ENCODE measurements at regions not wholly inside any gene's neighbourhood (a gene's known extent, or its start where the extent isn't known, plus 50 kb on each side); places are given as distances from the start of the nearest gene placed in this dataset.
"Not testable (repeated sequence)": the region's sequence is repeated elsewhere in the genome, so short reads cannot be mapped to it uniquely, and the experiment has no call there.

DNA sequence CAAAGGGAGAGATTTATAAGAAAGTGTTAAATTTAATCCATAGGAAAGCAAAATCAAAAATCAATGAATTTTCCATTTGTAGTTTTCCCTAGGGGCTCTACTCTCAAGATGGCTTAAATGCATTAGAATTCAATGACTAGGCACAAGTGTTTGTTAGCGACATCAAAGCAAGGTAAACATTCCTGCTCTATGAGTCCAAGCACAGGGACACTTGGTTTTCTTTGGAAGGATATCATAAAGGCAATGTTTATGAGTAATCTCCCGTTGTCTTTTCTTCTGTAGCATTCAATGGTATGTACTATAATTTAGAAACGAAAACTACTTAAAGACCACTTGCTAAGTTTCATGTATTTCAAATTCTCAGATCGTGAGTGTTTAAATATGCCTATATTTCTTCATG lies 54.8 kb upstream of the ZNF717 start:
- not testable (repeated sequence) for H3K36me3 ChIP-seq (ENCODE audit: control insufficient read depth, insufficient read depth, low read length); H3K4me3 ChIP-seq (ENCODE audit: extremely low read depth, insufficient read depth, low read length, poor library complexity, severe bottlenecking); H3K27ac ChIP-seq (ENCODE audit: low read depth, low read length, severe bottlenecking); H3K9me3 ChIP-seq (ENCODE audit: control insufficient read depth, low read length); H3K4me1 ChIP-seq (ENCODE audit: control insufficient read depth, insufficient read depth, low read length, poor library complexity, severe bottlenecking)
- WGBS, 2 experiments (ENCODE audit: insufficient coverage in 2 of 2), result 100% methylated on average over 1 of the region's 4 CpGs; no CpG with 5 or more reads in 1 of the 2 experiments

DNA sequence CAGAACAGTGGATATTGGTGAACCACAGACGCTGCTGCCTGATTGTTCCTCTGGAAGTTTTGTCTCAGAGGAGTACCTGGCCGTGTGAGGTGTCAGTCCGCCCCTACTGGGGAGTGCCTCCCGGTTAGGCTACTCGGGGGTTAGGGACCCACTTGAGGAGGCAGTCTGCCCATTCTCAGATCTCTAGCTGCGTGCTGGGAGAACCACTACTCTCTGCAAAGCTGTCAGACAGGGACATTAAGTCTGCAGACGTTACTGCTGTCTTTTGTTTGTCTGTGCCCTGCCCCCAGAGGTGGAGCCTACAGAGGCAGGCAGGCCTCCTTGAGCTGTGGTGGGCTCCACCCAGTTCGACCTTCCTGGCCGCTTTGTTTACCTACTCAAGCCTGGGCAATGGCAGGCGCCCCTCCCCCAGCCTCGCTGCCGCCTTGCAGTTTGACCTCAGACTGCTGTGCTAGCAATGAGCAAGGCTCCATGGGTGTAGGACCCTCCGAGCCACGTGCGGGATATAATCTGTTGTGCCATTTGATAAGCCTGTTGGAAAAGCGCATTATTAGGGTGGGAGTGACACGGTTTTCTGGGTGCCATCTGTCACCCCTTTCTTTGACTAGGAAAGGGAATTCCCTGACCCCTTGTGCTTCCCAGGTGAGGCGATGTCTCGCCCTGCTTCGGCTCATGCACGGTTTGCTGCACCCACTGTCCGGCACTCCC lies 65.1 kb upstream of the ZNF717 start:
- H3K36me3 ChIP-seq (ENCODE audit: control insufficient read depth, insufficient read depth, low read length); H3K9me3 ChIP-seq (ENCODE audit: control insufficient read depth, low read length); H3K27ac ChIP-seq (ENCODE audit: low read depth, low read length, severe bottlenecking); H3K4me1 ChIP-seq (ENCODE audit: control insufficient read depth, insufficient read depth, low read length, poor library complexity, severe bottlenecking); H3K4me3 ChIP-seq (ENCODE audit: extremely low read depth, insufficient read depth, low read length, poor library complexity, severe bottlenecking): not testable (repeated sequence)
- 72 to 82% methylated on average over 20 to 22 of the region's 22 CpGs for WGBS, 2 experiments (ENCODE audit: insufficient coverage in 2 of 2)

DNA sequence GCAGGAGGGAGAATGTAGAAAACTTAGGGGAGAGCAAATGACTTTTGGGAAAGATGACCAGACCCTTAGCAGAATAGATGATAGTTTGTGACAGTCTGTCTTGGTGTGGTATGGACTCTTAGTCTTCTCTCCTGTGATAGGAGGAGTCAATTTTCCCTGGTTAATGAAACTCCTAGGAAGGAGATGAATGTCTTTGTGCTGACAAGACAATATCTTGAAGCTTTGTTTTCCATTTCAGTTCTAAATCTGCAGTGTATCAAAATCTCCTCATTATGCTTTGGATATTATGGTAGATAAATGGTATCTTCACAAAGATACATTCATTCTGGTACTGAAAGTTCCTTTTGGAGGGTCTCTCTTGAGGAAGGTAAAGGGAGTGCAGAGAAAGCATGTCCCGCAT lies 77.8 kb upstream of the ZNF717 start:
- H3K9me3 ChIP-seq (ENCODE audit: control insufficient read depth, low read length), result no peaks in the 10 kb centered on the region
- WGBS, 2 experiments (ENCODE audit: insufficient coverage in 2 of 2), result 88 to 100% methylated on average over 1 of the region's 1 CpG
- no peak overlapping the region for H3K4me3 ChIP-seq (ENCODE audit: extremely low read depth, insufficient read depth, low read length, poor library complexity, severe bottlenecking)
- no peaks in the 10 kb centered on the region for H3K4me1 ChIP-seq (ENCODE audit: control insufficient read depth, insufficient read depth, low read length, poor library complexity, severe bottlenecking)
- no peaks in the 10 kb centered on the region for H3K36me3 ChIP-seq (ENCODE audit: control insufficient read depth, insufficient read depth, low read length)
- H3K27ac ChIP-seq (ENCODE audit: low read depth, low read length, severe bottlenecking), result no peak overlapping the region

DNA sequence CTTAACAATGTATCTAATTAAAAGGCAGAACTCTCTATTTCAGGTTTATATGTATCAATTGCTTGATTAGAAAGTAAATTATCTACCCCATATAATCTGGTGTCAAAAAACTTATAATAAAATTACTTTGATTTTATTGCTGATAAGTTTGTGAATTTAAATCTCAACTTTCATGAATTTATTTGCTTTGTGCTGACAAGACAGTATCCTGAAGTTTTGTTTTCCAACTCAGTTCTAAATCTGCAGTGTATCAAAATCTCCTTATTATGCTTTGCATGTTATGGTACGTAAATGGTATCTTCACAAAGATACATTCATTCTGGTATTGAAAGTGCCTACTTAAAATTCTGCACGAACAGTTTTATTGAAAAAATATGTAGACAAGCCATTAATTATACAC lies 78.5 kb upstream of the ZNF717 start:
- Histone ChIP-seq H3K27ac (ENCODE audit: low read depth, low read length, severe bottlenecking) (no peak overlapping the region), H3K36me3 (ENCODE audit: control insufficient read depth, insufficient read depth, low read length) (no peaks in the 10 kb centered on the region), H3K4me3 (ENCODE audit: extremely low read depth, insufficient read depth, low read length, poor library complexity, severe bottlenecking) (no peak overlapping the region), H3K9me3 (ENCODE audit: control insufficient read depth, low read length) (no peaks in the 10 kb centered on the region), H3K4me1 (ENCODE audit: control insufficient read depth, insufficient read depth, low read length, poor library complexity, severe bottlenecking) (no peaks in the 10 kb centered on the region)
- no CpG with 5 or more reads among the region's 2 CpGs for WGBS, 2 experiments (ENCODE audit: insufficient coverage in 2 of 2)

DNA sequence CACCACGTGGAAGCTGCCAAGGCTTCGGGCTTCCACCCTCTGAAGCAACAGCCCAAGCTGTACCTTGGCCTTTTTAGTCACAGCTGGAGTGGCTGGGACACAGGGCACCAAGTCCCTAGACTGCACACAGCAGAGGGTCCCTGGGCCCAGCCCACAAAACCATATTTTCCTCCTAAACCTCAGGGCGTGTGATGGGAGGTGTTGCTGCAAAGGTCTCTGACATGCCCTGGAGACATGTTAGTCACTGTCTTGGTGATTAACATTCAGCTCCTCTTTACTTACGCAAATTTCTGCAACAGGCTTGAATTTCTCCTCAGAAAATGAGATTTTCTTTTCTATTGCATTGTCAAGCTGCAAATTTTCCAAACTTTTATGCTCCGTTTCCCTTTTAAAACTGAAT lies 98.4 kb upstream of the ZNF717 start:
- H3K9me3 ChIP-seq (ENCODE audit: control insufficient read depth, low read length); H3K4me1 ChIP-seq (ENCODE audit: control insufficient read depth, insufficient read depth, low read length, poor library complexity, severe bottlenecking); H3K4me3 ChIP-seq (ENCODE audit: extremely low read depth, insufficient read depth, low read length, poor library complexity, severe bottlenecking); H3K36me3 ChIP-seq (ENCODE audit: control insufficient read depth, insufficient read depth, low read length); H3K27ac ChIP-seq (ENCODE audit: low read depth, low read length, severe bottlenecking): not testable (repeated sequence)
- 97 to 98% methylated on average over 4 to 5 of the region's 5 CpGs for WGBS, 2 experiments (ENCODE audit: insufficient coverage in 2 of 2)

DNA sequence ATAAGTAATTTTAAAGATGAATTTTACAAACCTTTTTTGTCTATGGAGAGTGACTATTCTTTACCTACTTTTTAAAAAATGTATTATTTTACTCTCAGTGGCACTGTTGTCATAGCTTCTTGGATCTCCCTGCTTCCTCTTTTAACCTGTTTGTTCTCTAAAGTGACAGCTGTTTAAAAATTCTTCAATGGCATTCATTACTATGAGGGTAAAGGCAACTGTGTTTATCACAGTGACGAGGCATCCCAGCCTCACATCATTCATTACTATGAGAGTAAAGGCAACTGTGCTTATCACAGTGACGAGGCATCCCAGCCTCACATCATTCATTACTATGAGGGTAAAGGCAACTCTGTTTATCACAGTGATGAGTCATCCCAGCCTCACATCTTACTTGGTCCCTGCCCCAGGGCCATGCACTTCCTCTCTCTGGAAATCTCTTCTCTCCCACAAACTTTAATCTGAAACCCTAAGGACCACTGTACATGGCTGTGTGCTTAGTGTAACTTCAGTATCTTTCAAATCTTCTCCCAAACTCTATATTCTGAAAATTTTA lies 101.7 kb upstream of the ZNF717 start:
- Histone ChIP-seq H3K9me3 (ENCODE audit: control insufficient read depth, low read length) (no peaks in the 10 kb centered on the region), H3K4me1 (ENCODE audit: control insufficient read depth, insufficient read depth, low read length, poor library complexity, severe bottlenecking) (peaks cover 4% of the 10 kb centered on the region), H3K27ac (ENCODE audit: low read depth, low read length, severe bottlenecking) (peak overlapping the region; percentile 88), H3K36me3 (ENCODE audit: control insufficient read depth, insufficient read depth, low read length) (no peaks in the 10 kb centered on the region), H3K4me3 (ENCODE audit: extremely low read depth, insufficient read depth, low read length, poor library complexity, severe bottlenecking) (no peak overlapping the region)
- 0 to 20% methylated on average over 1 of the region's 2 CpGs for WGBS, 2 experiments (ENCODE audit: insufficient coverage in 2 of 2)

DNA sequence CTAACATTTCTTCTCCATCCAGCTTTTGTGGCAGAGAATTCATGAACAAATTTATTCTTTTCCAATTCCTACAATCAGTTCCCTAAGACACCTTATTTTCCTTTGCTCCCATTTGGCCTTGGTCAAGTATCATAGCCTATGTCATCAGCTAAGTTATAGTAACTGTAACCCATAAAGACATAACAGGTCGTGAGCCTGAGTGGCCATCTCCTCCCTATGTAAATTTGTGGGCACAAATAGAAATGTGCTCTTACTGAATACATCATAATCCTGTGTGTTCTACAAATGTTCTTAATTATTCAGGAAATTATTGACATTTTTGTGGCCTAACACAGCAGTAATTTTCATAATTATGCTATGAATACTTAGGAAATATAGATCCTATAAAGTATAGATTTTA lies 108.9 kb upstream of the ZNF717 start:
- WGBS, 2 experiments (ENCODE audit: insufficient coverage in 2 of 2), result no CpG with 5 or more reads among the region's 1 CpG
- H3K36me3 ChIP-seq (ENCODE audit: control insufficient read depth, insufficient read depth, low read length), result no peaks in the 10 kb centered on the region
- H3K4me3 ChIP-seq (ENCODE audit: extremely low read depth, insufficient read depth, low read length, poor library complexity, severe bottlenecking), result no peak overlapping the region

DNA sequence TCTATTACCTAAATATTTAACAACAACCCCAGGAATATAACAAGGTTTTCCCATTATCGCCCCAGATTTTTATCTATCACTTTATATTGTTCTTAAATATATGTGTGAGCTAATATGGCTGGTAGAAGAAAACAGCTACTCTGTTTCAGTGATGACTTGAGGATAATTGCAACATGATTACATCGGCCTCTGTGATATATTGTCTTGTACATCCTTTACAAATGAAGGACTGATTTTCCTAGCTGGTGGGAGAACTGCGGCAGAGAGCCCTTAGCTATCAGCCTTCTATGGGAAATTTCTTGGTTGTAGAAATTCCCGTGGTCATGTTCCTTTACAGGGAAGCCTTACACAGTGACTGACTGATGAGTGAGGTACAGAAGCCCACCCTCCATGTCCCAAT lies 110.9 kb upstream of the ZNF717 start:
- Histone ChIP-seq H3K9me3 (ENCODE audit: control insufficient read depth, low read length) (no peaks in the 10 kb centered on the region), H3K36me3 (ENCODE audit: control insufficient read depth, insufficient read depth, low read length) (no peaks in the 10 kb centered on the region), H3K27ac (ENCODE audit: low read depth, low read length, severe bottlenecking) (no peak overlapping the region), H3K4me1 (ENCODE audit: control insufficient read depth, insufficient read depth, low read length, poor library complexity, severe bottlenecking) (no peaks in the 10 kb centered on the region), H3K4me3 (ENCODE audit: extremely low read depth, insufficient read depth, low read length, poor library complexity, severe bottlenecking) (no peak overlapping the region)
- WGBS, 2 experiments (ENCODE audit: insufficient coverage in 2 of 2), result 90 to 100% methylated on average over 2 of the region's 4 CpGs

More for the DNA sequence above, 108.9 kb upstream of the ZNF717 start:
- Histone ChIP-seq H3K4me1 (ENCODE audit: control insufficient read depth, insufficient read depth, low read length, poor library complexity, severe bottlenecking) (no peaks in the 10 kb centered on the region), H3K9me3 (ENCODE audit: control insufficient read depth, low read length) (no peaks in the 10 kb centered on the region), H3K27ac (ENCODE audit: low read depth, low read length, severe bottlenecking) (no peak overlapping the region)

DNA sequence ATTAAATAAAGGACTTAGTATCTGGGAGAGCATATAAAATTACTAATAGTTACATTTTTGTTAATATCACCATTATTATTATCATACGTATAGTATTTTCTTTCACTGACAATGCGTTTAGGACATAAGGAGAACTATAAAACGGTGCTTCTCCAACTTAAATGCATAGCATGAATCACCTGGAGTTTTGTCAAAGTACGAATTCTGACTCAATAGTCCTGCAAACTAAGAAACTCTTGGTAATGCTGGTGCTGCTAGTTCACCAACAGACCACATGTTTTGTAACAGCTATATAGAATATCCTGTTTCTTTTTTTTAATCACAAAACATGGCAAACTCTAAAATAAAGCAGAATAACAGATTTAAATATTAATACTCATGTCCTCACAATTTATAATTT lies 116.1 kb upstream of the ZNF717 start:
- not testable (repeated sequence) for H3K4me3 ChIP-seq (ENCODE audit: extremely low read depth, insufficient read depth, low read length, poor library complexity, severe bottlenecking); H3K9me3 ChIP-seq (ENCODE audit: control insufficient read depth, low read length); H3K27ac ChIP-seq (ENCODE audit: low read depth, low read length, severe bottlenecking); H3K4me1 ChIP-seq (ENCODE audit: control insufficient read depth, insufficient read depth, low read length, poor library complexity, severe bottlenecking); H3K36me3 ChIP-seq (ENCODE audit: control insufficient read depth, insufficient read depth, low read length)
- WGBS, 2 experiments (ENCODE audit: insufficient coverage in 2 of 2), result 92% methylated on average over 2 of the region's 4 CpGs; no CpG with 5 or more reads in 1 of the 2 experiments

DNA sequence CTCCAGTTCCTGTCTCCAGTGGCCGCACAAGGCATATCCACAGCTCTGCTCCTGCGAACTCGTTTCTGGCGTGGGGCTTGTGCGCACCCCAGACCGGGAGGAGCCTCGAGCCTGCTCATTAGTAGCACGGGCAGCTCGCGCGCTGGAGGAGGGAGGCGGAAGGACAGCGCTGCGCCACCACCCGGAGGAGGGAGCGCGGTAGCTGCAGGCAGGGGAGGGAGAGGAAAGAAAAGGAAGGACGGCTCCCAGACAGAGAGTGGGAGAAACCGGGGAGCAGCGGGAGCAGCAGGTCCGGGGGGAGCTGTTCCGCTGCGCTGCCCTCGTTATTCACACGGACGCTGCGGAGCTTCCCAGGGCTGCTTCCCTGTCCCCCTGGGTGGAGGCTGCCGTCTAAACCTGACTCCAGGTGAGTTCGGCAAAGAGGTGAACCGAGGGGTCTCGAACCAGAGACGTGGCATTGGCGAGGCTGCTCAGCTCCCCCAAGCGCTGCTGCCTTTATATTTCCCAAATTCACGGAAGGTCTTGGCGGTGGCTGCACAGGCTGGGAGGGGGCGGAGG lies 121.3 kb upstream of the ZNF717 start:
- Histone ChIP-seq H3K4me3 (ENCODE audit: extremely low read depth, insufficient read depth, low read length, poor library complexity, severe bottlenecking) (peak overlapping the region; percentile 58), H3K36me3 (ENCODE audit: control insufficient read depth, insufficient read depth, low read length) (no peaks in the 10 kb centered on the region), H3K9me3 (ENCODE audit: control insufficient read depth, low read length) (no peaks in the 10 kb centered on the region), H3K27ac (ENCODE audit: low read depth, low read length, severe bottlenecking) (no peak overlapping the region), H3K4me1 (ENCODE audit: control insufficient read depth, insufficient read depth, low read length, poor library complexity, severe bottlenecking) (no peaks in the 10 kb centered on the region)
- WGBS, 2 experiments (ENCODE audit: insufficient coverage in 2 of 2), result 2 to 5% methylated on average over 18 to 31 of the region's 37 CpGs

DNA sequence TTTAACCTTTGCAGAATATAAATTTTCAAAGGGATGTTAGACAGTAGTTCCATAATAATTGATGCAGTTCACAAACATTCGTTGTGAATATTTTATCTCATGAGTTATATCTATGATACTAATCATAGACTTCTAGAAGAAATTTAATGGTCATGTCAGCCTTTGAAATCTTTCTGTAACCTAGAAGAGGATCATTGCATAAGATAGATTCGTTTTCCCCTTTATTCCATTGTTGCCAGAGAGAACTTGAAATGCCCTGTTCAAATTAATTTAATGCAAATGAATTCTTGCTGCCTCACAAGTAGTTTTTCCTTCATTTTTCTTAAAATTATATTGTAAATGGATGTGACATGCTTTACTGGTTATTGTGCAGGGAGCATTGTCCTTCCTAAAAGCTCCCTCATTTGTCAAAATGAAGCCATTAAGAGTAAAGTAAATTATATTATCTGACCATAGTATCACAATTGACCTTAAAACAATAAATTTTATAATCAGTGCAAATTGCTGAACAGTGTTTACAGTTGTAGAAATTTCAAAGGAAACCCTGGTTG lies 128.5 kb upstream of the ZNF717 start:
- H3K4me1 ChIP-seq (ENCODE audit: control insufficient read depth, insufficient read depth, low read length, poor library complexity, severe bottlenecking), result no peaks in the 10 kb centered on the region
- H3K4me3 ChIP-seq (ENCODE audit: extremely low read depth, insufficient read depth, low read length, poor library complexity, severe bottlenecking), result no peak overlapping the region
- no peaks in the 10 kb centered on the region for H3K9me3 ChIP-seq (ENCODE audit: control insufficient read depth, low read length)
- no peak overlapping the region for H3K27ac ChIP-seq (ENCODE audit: low read depth, low read length, severe bottlenecking)
- H3K36me3 ChIP-seq (ENCODE audit: control insufficient read depth, insufficient read depth, low read length), result no peaks in the 10 kb centered on the region
- WGBS, 2 experiments (ENCODE audit: insufficient coverage in 2 of 2), result no CpG with 5 or more reads among the region's 2 CpGs

Data from mesodermal cell (in vitro differentiated cells).